GM23338 (cell line): ENCODE measurements at regions not wholly inside any gene's neighbourhood (a gene's known extent, or its start where the extent isn't known, plus 50 kb on each side); places are given as distances from the start of the nearest gene placed in this dataset.
A peak's percentile ranks its signal among the peaks of the same experiment; 100 is the strongest.

Experiments used
- ATAC-seq: fragments of 200-7000 bp; cut with Tn5 transposase; 3 replicates; pipeline ENCODE4 v1.9.1; 2020
- DNase-seq: peaks from one replicate; pipeline ENCODE4 v3.0.0-alpha.2; 2015; ENCODE audit warnings: low spot score
- H2AFZ ChIP-seq: fragments of 200-600 bp; sonication (generic); 2 replicates; pipeline ENCODE4 v1.8.0; 2016; ENCODE audit warnings: antibody characterized with exemption, mild to moderate bottlenecking, moderate library complexity
- H3F3A ChIP-seq: fragments of 200-600 bp; sonication (generic); replicated peaks from 2 replicates; pipeline ENCODE4 v1.8.0; 2017; ENCODE audit warnings: antibody characterized with exemption, mixed run types, low read depth
- H3K27ac ChIP-seq: fragments of 200-600 bp; sonication (generic); 2 replicates; pipeline ENCODE4 v1.6.1; 2016; ENCODE audit warnings: low read depth
- H3K27me3 ChIP-seq: fragments of 200-600 bp; sonication (generic); 2 replicates; pipeline ENCODE4 v1.8.0; 2016; ENCODE audit warnings: mild to moderate bottlenecking, mixed run types, moderate library complexity; ENCODE audit not compliant: insufficient read depth
- H3K36me3 ChIP-seq: fragments of 200-600 bp; sonication (generic); 2 replicates; pipeline ENCODE4 v1.8.0; 2016; ENCODE audit warnings: mild to moderate bottlenecking; ENCODE audit not compliant: insufficient read depth
- H3K4me1 ChIP-seq: fragments of 200-600 bp; sonication (generic); 2 replicates; pipeline ENCODE4 v1.8.0; 2016; ENCODE audit warnings: mild to moderate bottlenecking, moderate library complexity; ENCODE audit not compliant: insufficient read depth
- H3K4me2 ChIP-seq: fragments of 200-600 bp; sonication (generic); 2 replicates; pipeline ENCODE4 v1.7.1; 2017; ENCODE audit warnings: mixed run types
- H3K4me3 ChIP-seq: fragments of 200-600 bp; sonication (generic); 2 replicates; pipeline ENCODE4 v1.6.1; 2016; ENCODE audit warnings: mixed run types
- H3K79me2 ChIP-seq: fragments of 200-600 bp; sonication (generic); replicated peaks from 2 replicates; pipeline ENCODE4 v1.8.0; 2017; ENCODE audit warnings: mild to moderate bottlenecking; ENCODE audit not compliant: insufficient read depth
- H3K9me2 ChIP-seq: fragments of 200-600 bp; sonication (generic); 2 replicates; pipeline ENCODE4 v1.8.0; 2017; ENCODE audit not compliant: insufficient read depth
- H4K20me1 ChIP-seq: fragments of 200-600 bp; sonication (generic); replicated peaks from 2 replicates; pipeline ENCODE4 v1.8.0; 2017; ENCODE audit warnings: mild to moderate bottlenecking; ENCODE audit not compliant: insufficient read depth
- H3K27ac Mint-ChIP-seq: 2 replicates; pipeline ENCODE4 v1.8.0; 2020; ENCODE audit warnings: inconsistent platforms, mild to moderate bottlenecking, moderate library complexity, mixed read lengths
- H3K27me3 Mint-ChIP-seq: 3 replicates; pipeline ENCODE4 v1.8.0; 2022; ENCODE audit warnings: low read depth, mild to moderate bottlenecking, moderate library complexity, mixed read lengths, inconsistent platforms; ENCODE audit not compliant: insufficient read depth, poor library complexity
- H3K36me3 Mint-ChIP-seq: 3 replicates; pipeline ENCODE4 v1.8.0; 2021; ENCODE audit warnings: low read depth, mild to moderate bottlenecking, inconsistent platforms, moderate library complexity, mixed read lengths
- H3K4me1 Mint-ChIP-seq: 3 replicates; pipeline ENCODE4 v1.8.0; 2020; ENCODE audit warnings: mild to moderate bottlenecking, inconsistent platforms, mixed read lengths
- H3K4me3 Mint-ChIP-seq: 3 replicates; pipeline ENCODE4 v1.8.0; 2021; ENCODE audit warnings: moderate library complexity, mild to moderate bottlenecking, inconsistent platforms, mixed read lengths
- H3K9me3 Mint-ChIP-seq: 3 replicates; pipeline ENCODE4 v1.8.0; 2020; ENCODE audit warnings: moderate library complexity, mild to moderate bottlenecking, inconsistent platforms, mixed read lengths
- CREB1 ChIP-seq: fragments of 250-450 bp; sonication (Bioruptor Pico); IDR thresholded peaks from 2 replicates; pipeline ENCODE4 v1.5.0; 2020; ENCODE audit warnings: low read depth, mild to moderate bottlenecking, moderate library complexity
- EZH2 ChIP-seq: fragments of 200-600 bp; sonication (generic); IDR thresholded peaks from one replicate; pipeline ENCODE4 v1.8.0; 2017; ENCODE audit warnings: antibody characterized with exemption, mild to moderate bottlenecking, low read depth; ENCODE audit not compliant: unreplicated experiment
- EZH2phosphoT487 ChIP-seq: fragments of 200-600 bp; sonication (generic); IDR thresholded peaks from one replicate; pipeline ENCODE4 v1.8.1; 2018; ENCODE audit warnings: antibody characterized with exemption; ENCODE audit not compliant: unreplicated experiment
- JUNB ChIP-seq: IDR thresholded peaks from one replicate; pipeline ENCODE4 v1.6.1; 2016; ENCODE audit warnings: antibody characterized with exemption; ENCODE audit not compliant: unreplicated experiment
- NANOG ChIP-seq: IDR thresholded peaks from 2 replicates; pipeline ENCODE4 v1.6.1; 2016; ENCODE audit warnings: antibody characterized with exemption, borderline replicate concordance
- POLR2AphosphoS5 ChIP-seq: IDR thresholded peaks from 2 replicates; pipeline ENCODE4 v1.6.1; 2016; ENCODE audit warnings: antibody characterized with exemption, low read depth
- STAT1 ChIP-seq: IDR thresholded peaks from one replicate; pipeline ENCODE4 v1.6.1; 2016; ENCODE audit warnings: antibody characterized with exemption; ENCODE audit not compliant: unreplicated experiment
- ZNF114 ChIP-seq: fragments of 250-450 bp; sonication (Bioruptor Pico); IDR thresholded peaks from 2 replicates; pipeline ENCODE4 v1.5.0; 2020; ENCODE audit warnings: mild to moderate bottlenecking, moderate library complexity
- TF ChIP-seq, protein P1 (sequence below): IDR thresholded peaks from 2 replicates; pipeline ENCODE4 v1.6.1; 2016; ENCODE audit warnings: antibody characterized with exemption
- TF ChIP-seq, protein P2 (sequence below), 2 experiments: fragments of 200-600 bp in 1 of 2; sonication (generic) in 1 of 2; conservative IDR thresholded peaks; 2 replicates each; pipeline versions ENCODE4 v1.5.1 to v1.6.1; 2016 to 2017; ENCODE audit warnings: antibody characterized with exemption in 2 of 2, low read depth in 2 of 2, mild to moderate bottlenecking in 2 of 2, moderate library complexity in 1 of 2

- TF ChIP-seq, protein P1, sequence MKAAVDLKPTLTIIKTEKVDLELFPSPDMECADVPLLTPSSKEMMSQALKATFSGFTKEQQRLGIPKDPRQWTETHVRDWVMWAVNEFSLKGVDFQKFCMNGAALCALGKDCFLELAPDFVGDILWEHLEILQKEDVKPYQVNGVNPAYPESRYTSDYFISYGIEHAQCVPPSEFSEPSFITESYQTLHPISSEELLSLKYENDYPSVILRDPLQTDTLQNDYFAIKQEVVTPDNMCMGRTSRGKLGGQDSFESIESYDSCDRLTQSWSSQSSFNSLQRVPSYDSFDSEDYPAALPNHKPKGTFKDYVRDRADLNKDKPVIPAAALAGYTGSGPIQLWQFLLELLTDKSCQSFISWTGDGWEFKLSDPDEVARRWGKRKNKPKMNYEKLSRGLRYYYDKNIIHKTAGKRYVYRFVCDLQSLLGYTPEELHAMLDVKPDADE: no peak
Observed at GRCh38 chr20:51893723-51894122, 91.4 kb upstream of the SALL4 start (continued).

- H3K4me1 Mint-ChIP-seq: peaks cover 39% of the 10 kb centered on the region
- TF ChIP-seq STAT1 (no peak), JUNB (no peak), ZNF114 (CRISPR knock-in tag) (no peak), EZH2 (no peak), POLR2AphosphoS5 (no peak), CREB1 (CRISPR knock-in tag) (no peak), NANOG (no peak), EZH2phosphoT487 (no peak)
- TF ChIP-seq, protein P1: no peak
- H3K27me3 Mint-ChIP-seq: no peaks in the 10 kb centered on the region
- Histone ChIP-seq H3K27me3 (no peaks in the 10 kb centered on the region), H2AFZ (no peak overlapping the region), H3K27ac (peak overlapping the region; percentile 1), H3K9me2 (no peaks in the 10 kb centered on the region), H3F3A (peaks cover 8% of the 10 kb centered on the region; the same call in 1 of the 2 replicates), H4K20me1 (no peaks in the 10 kb centered on the region), H3K4me3 (no peak overlapping the region), H3K79me2 (no peaks in the 10 kb centered on the region), H3K4me2 (peak overlapping the region; percentile 30), H3K4me1 (peaks cover 41% of the 10 kb centered on the region), H3K36me3 (no peaks in the 10 kb centered on the region)
- DNase-seq: no peak
- no peak for ATAC-seq
- no peaks in the 10 kb centered on the region for H3K36me3 Mint-ChIP-seq
- no peak overlapping the region for H3K4me3 Mint-ChIP-seq
- H3K27ac Mint-ChIP-seq: peak overlapping the region; percentile 36; the same call in 1 of the 2 replicates
- H3K9me3 Mint-ChIP-seq: no peaks in the 10 kb centered on the region
Observed at GRCh38 chr20:51890003-51890402, 87.7 kb upstream of the SALL4 start.

GRCh38 chr20:51889466-51889865 lies 87.1 kb upstream of the SALL4 start:
- peak overlapping the region; percentile 54 for H3K27ac Mint-ChIP-seq
- H3K36me3 Mint-ChIP-seq: no peaks in the 10 kb centered on the region
- ATAC-seq (peak; percentile 56), DNase-seq (peak; percentile 78)
- H3K36me3 ChIP-seq: no peaks in the 10 kb centered on the region
- no peaks in the 10 kb centered on the region for H3K9me3 Mint-ChIP-seq
- H3K4me1 ChIP-seq: peaks cover 35% of the 10 kb centered on the region
- peak; percentile 82 for TF ChIP-seq NANOG
- TF ChIP-seq, protein P2, sequence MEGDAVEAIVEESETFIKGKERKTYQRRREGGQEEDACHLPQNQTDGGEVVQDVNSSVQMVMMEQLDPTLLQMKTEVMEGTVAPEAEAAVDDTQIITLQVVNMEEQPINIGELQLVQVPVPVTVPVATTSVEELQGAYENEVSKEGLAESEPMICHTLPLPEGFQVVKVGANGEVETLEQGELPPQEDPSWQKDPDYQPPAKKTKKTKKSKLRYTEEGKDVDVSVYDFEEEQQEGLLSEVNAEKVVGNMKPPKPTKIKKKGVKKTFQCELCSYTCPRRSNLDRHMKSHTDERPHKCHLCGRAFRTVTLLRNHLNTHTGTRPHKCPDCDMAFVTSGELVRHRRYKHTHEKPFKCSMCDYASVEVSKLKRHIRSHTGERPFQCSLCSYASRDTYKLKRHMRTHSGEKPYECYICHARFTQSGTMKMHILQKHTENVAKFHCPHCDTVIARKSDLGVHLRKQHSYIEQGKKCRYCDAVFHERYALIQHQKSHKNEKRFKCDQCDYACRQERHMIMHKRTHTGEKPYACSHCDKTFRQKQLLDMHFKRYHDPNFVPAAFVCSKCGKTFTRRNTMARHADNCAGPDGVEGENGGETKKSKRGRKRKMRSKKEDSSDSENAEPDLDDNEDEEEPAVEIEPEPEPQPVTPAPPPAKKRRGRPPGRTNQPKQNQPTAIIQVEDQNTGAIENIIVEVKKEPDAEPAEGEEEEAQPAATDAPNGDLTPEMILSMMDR (conservative IDR thresholded peaks at IDR 0.05; ENCODE audit: low read depth in 2 of 2): no peak
- peaks cover 8% of the 10 kb centered on the region; the same call in 1 of the 2 replicates for H3F3A ChIP-seq
- H3K27me3 ChIP-seq: no peaks in the 10 kb centered on the region
- no peaks in the 10 kb centered on the region for H3K9me2 ChIP-seq
- no peaks in the 10 kb centered on the region for H3K79me2 ChIP-seq
- no peak overlapping the region for H2AFZ ChIP-seq
- H3K4me1 Mint-ChIP-seq: peaks cover 37% of the 10 kb centered on the region
- H3K27me3 Mint-ChIP-seq: no peaks in the 10 kb centered on the region
- H3K4me2 ChIP-seq: peak overlapping the region; percentile 30
- H3K27ac ChIP-seq: peak overlapping the region; percentile 78
- peak overlapping the region; percentile 4 for H3K4me3 ChIP-seq
- no peaks in the 10 kb centered on the region for H4K20me1 ChIP-seq
- peak overlapping the region; percentile 53 for H3K4me3 Mint-ChIP-seq
